Effector memory CD4-positive, alpha-beta T cell (primary cell): ENCODE measurements at regions not wholly inside any gene's neighbourhood (a gene's known extent, or its start where the extent isn't known, plus 50 kb on each side); places are given as distances from the start of the nearest gene placed in this dataset.

ENCODE experiments used
- DNase-seq, 3 donors: peaks; one replicate each; pipeline ENCODE4 v3.0.0-alpha.2; 2020
- H3K27ac ChIP-seq: 2 replicates; pipeline ENCODE4 v1.7.0; 2013; ENCODE audit warnings: mild to moderate bottlenecking, low read length, moderate library complexity; ENCODE audit not compliant: insufficient read depth, poor library complexity, severe bottlenecking
- H3K27me3 ChIP-seq: replicated peaks from 2 replicates; pipeline ENCODE4 v1.7.0; 2013; ENCODE audit warnings: mild to moderate bottlenecking, low read length; ENCODE audit not compliant: insufficient read depth, control insufficient read depth, poor library complexity, severe bottlenecking
- H3K36me3 ChIP-seq: 2 replicates; pipeline ENCODE4 v1.7.0; 2013; ENCODE audit warnings: mild to moderate bottlenecking, low read length, moderate library complexity; ENCODE audit not compliant: control insufficient read depth, insufficient read depth
- H3K4me1 ChIP-seq: 2 replicates; pipeline ENCODE4 v1.7.0; 2013; ENCODE audit warnings: low read length, mild to moderate bottlenecking; ENCODE audit not compliant: control insufficient read depth, insufficient read depth, poor library complexity, severe bottlenecking
- H3K4me3 ChIP-seq: 2 replicates; pipeline ENCODE4 v1.7.0; 2013; ENCODE audit warnings: low read length, low read depth, mild to moderate bottlenecking; ENCODE audit not compliant: insufficient read depth, poor library complexity, severe bottlenecking
- H3K9me3 ChIP-seq: 2 replicates; pipeline ENCODE4 v1.7.0; 2013; ENCODE audit warnings: mild to moderate bottlenecking, low read length, moderate library complexity; ENCODE audit not compliant: control insufficient read depth

- no peaks in the 10 kb centered on the region for H3K36me3 ChIP-seq
- H3K27ac ChIP-seq, result no peak overlapping the region
- H3K9me3 ChIP-seq, result no peaks in the 10 kb centered on the region
- no peak overlapping the region for H3K4me3 ChIP-seq
- no peaks in the 10 kb centered on the region for H3K4me1 ChIP-seq
- H3K27me3 ChIP-seq, result no peaks in the 10 kb centered on the region
- DNase-seq, result no peak
Measured at GRCh38 chr9:31470051-31470450, 914.4 kb upstream of the ACO1 start.

GRCh38 chr9:31471010-31471409 is 913.4 kb upstream of the ACO1 start:
- H3K9me3 ChIP-seq, result no peaks in the 10 kb centered on the region
- no peaks in the 10 kb centered on the region for H3K36me3 ChIP-seq
- H3K27ac ChIP-seq, result no peak overlapping the region
- no peak overlapping the region for H3K4me3 ChIP-seq
- no peaks in the 10 kb centered on the region for H3K27me3 ChIP-seq
- no peak for DNase-seq
- H3K4me1 ChIP-seq, result no peaks in the 10 kb centered on the region

- DNase-seq, result no peak
- Histone ChIP-seq H3K27me3 (no peaks in the 10 kb centered on the region), H3K4me3 (no peak overlapping the region), H3K9me3 (no peaks in the 10 kb centered on the region), H3K4me1 (no peaks in the 10 kb centered on the region), H3K36me3 (no peaks in the 10 kb centered on the region), H3K27ac (no peak overlapping the region)
Measured at GRCh38 chr9:31486630-31487029, 897.8 kb upstream of the ACO1 start.

GRCh38 chr9:31490551-31491106 is 893.8 kb upstream of the ACO1 start:
- Histone ChIP-seq H3K36me3 (no peaks in the 10 kb centered on the region), H3K4me1 (no peaks in the 10 kb centered on the region), H3K9me3 (no peaks in the 10 kb centered on the region), H3K27me3 (no peaks in the 10 kb centered on the region), H3K4me3 (no peak overlapping the region), H3K27ac (no peak overlapping the region)
- no peak for DNase-seq

GRCh38 chr9:31492229-31492628 is 892.2 kb upstream of the ACO1 start:
- Histone ChIP-seq H3K27ac (no peak overlapping the region), H3K9me3 (no peaks in the 10 kb centered on the region), H3K27me3 (no peaks in the 10 kb centered on the region), H3K4me3 (no peak overlapping the region), H3K36me3 (no peaks in the 10 kb centered on the region), H3K4me1 (no peaks in the 10 kb centered on the region)
- no peak for DNase-seq

- Histone ChIP-seq H3K27me3 (no peaks in the 10 kb centered on the region), H3K9me3 (no peaks in the 10 kb centered on the region), H3K4me1 (no peaks in the 10 kb centered on the region), H3K27ac (no peak overlapping the region), H3K4me3 (no peak overlapping the region), H3K36me3 (no peaks in the 10 kb centered on the region)
- no peak for DNase-seq
Measured at GRCh38 chr9:31500422-31500821, 884.0 kb upstream of the ACO1 start.

- Histone ChIP-seq H3K27me3 (no peaks in the 10 kb centered on the region), H3K36me3 (no peaks in the 10 kb centered on the region), H3K27ac (no peak overlapping the region), H3K4me1 (no peaks in the 10 kb centered on the region), H3K9me3 (no peaks in the 10 kb centered on the region), H3K4me3 (no peak overlapping the region)
- DNase-seq, result no peak
Measured at GRCh38 chr9:31519011-31519410, 865.4 kb upstream of the ACO1 start.

- Histone ChIP-seq H3K27me3 (no peaks in the 10 kb centered on the region), H3K9me3 (no peaks in the 10 kb centered on the region), H3K36me3 (no peaks in the 10 kb centered on the region), H3K4me3 (no peak overlapping the region), H3K27ac (no peak overlapping the region), H3K4me1 (no peaks in the 10 kb centered on the region)
- no peak for DNase-seq
Measured at GRCh38 chr9:31519424-31519823, 865.0 kb upstream of the ACO1 start.

GRCh38 chr9:31519826-31520225 is 864.6 kb upstream of the ACO1 start:
- Histone ChIP-seq H3K36me3 (no peaks in the 10 kb centered on the region), H3K4me3 (no peak overlapping the region)
- DNase-seq, result no peak

GRCh38 chr9:31520301-31521085 is 864.0 kb upstream of the ACO1 start:
- DNase-seq, result no peak
- H3K27me3 ChIP-seq, result no peaks in the 10 kb centered on the region
- H3K27ac ChIP-seq, result no peak overlapping the region
- H3K4me1 ChIP-seq, result no peaks in the 10 kb centered on the region
- H3K36me3 ChIP-seq, result no peaks in the 10 kb centered on the region
- H3K9me3 ChIP-seq, result no peaks in the 10 kb centered on the region
- H3K4me3 ChIP-seq, result no peak overlapping the region

More at GRCh38 chr9:31519826-31520225, 864.6 kb upstream of the ACO1 start:
- H3K9me3 ChIP-seq, result no peaks in the 10 kb centered on the region
- no peak overlapping the region for H3K27ac ChIP-seq
- no peaks in the 10 kb centered on the region for H3K27me3 ChIP-seq
- no peaks in the 10 kb centered on the region for H3K4me1 ChIP-seq
